ENCODE measurements at regions not wholly inside any gene's neighbourhood (a gene's known extent, or its start where the extent isn't known, plus 50 kb on each side); places are given as distances from the start of the nearest gene placed in this dataset.
"Not testable (repeated sequence)": the region's sequence is repeated elsewhere in the genome, so short reads cannot be mapped to it uniquely, and the experiment has no call there.

DNA sequence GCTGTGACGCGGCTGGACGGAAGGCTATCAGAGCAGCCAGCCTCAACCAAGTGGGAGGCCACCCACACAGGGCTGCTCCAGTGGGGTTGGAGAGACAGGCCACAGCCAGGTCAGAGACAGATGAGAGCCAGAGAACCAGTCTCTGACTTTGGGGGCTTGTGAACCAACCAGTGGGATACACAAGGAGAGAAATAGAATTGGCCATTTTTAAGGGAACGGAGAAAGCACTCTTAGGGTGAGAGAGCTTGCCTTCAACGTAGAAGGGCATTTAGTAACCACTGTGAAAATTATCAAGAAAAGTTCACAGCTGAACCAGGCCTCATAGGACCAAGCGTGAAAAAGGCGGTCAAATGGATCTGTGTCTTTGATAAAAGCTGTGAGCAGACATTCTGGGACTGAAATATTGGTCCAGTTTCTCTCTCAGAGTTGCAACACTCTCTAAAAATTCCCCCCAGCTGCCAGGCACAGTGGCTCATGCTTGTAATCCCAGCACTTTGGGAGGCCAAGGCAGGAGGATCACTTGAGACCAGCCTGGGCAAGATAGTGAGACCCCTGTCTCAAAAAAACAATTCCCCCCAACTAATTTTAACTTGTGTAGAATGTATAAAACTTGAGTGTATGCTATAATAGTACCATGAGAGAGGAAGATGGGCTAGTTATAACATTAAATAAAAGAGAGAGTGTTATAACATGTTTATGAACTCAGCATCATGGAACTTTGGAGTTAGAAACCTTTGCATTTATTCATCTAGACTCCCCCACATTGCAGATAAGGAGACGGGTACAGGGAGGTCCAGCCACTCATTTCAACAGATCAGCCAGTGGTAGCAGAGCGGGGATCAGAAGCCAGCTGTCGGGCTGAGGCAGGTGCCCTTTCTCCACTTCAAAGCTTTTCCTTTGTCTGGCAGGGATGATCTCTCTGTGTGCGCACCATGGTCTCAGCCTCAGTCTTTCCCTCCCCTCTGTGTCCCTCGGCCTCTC lies 132.2 kb downstream of the NPIPB11 start:
- not testable (repeated sequence) for DNase-seq (ENCODE audit: low read depth)

DNA sequence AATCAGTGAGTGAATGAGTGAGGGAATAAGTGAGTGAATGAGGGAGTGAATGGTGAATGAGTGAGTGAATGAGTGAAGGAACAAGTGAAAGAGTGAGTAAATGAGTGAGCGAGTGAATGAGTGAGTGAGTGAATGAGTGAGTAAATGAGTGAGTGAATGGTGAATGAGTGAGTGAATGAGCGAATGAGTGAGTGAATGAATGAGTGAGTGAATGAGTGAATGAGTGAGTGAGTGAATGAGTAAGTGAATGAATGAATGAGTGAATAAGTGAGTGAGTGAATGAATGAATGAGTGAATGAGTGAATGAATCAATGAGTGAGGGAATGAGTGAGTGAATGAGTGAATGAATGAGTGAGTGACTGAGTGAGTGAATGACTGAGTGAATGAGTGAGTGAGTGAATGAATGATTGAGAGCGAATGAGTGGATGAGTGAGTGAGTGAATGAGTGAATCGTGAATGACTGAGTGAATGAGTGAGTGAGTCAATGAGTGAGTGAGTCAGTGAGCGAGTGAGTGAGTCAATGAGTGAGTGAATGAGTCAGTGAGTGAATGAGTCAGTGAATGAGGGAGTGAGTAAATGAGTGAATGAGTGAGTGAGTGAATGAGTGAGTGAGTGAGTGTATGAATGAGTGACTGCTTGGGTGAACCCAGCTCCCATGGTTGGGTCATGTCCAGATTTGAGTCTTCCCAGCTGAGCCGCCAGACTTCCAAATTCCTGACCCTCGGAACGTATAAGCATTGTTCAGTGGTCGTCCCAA lies 133.0 kb downstream of the NPIPB11 start:
- peak; percentile 51 for DNase-seq (ENCODE audit: low read depth)

DNA sequence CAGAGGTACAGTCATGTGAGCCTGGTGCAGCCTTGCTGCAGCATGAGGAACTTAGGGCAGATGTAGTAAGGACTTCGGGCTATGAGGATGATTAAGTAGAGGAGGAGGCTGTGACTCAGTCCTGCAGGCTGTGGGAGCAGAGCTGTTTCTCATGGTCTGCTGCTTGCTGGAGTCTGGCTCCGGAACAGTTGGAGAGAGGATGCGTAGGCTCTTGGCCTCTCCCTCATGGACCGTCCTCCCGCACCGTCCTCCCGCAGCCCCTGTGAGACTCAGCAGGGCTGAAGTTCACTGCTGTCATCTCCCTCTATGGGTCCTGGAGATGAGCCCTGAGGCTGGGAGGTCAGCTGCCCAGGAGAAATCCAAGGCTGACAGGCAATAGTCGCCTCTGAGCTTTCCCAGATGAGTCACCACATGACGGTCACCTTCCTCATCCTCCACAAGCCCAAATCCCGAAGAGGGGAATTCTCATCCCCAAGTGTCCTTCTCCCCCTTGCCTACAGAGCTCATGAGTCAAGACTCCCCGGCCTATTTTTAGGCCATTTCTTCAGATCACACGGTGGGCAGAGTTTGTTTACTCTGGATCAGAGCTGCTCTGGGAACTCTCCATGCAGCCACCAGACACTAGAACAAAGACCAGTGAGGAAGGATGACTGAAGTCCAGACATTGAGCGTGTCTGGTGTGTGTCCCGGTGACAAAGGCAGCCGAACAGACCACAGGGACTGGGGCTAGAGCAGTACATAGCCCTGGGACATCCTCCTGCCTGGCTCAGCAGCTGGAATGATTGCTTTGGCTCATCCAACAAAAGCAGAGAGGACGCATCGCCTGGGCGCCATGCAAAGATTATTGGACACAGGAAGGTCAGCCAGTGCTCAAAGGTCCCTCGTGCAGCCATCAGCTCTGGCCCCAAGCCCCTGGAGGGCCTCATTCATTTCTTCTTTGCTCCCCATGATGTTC lies 134.5 kb downstream of the NPIPB11 start:
- peak; percentile 98 for DNase-seq (ENCODE audit: low read depth)

DNA sequence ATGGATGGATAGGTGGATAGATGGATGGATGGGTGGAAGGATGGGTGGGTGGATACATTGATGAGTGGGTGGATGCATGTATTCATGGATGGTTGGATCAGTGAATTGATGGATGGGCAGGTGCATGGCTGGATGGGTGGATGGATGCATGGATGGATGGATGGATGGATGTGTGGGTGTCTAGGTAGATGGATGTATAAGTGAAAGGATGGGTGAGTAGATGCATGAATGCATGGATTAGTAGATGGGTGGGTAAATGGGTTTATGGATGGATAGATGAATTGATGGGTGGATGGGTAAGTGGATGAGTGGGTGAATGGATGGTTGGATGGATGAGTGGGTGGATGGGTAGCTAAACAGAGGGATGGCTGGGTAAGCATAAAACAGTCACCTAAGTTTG lies 135.6 kb downstream of the NPIPB11 start:
- not testable (repeated sequence) for DNase-seq (ENCODE audit: low read depth)

DNA sequence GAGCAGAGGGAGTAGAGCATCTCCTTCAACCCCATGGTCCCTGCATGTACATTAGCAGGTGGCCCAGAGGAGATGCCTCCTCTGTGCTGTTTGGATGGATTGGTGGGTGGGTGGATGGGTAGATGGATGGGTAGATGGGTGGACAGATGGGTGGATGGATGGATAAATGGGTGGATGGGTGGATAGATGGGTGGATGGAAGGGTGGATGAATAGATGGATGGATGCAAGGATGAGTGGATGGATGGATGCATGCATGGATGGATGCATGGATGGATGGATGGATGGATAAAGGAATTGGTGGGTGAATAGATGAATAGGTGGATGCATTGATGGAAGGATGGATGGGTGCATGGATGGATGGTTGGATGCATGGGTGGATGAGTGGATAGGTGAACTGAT lies 136.5 kb downstream of the NPIPB11 start:
- DNase-seq (ENCODE audit: low read depth) = not testable (repeated sequence)

DNA sequence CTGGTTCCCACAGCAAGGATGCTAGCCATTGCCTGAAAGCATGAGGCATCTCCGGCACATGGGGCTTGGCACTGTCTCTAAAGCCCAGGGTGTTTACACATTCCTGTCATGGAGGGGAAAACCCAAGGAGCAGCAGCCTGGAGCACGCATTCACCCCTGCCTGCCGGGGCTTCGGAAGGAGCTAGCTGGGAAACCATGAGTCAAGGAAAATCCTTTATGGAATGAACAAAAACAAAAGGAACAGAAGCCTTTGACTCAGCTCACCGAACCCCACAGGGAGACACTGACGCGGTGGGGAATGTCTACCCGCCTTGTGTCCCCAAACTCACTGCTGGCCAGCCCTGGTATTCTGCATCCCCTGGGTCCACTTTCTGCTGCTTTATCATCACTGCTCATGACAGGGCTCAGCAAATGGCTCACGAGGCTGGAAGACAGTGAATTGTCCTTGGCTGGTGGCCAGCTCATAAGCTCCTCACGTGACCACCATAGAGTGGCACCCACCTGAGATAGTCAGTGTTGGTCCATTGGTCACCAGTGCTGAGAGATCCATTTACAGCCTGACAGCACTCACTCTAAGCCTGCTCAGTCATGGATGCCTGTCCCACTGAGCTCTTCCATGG lies 137.2 kb downstream of the NPIPB11 start:
- peak; percentile 95 for DNase-seq (ENCODE audit: low read depth)

DNA sequence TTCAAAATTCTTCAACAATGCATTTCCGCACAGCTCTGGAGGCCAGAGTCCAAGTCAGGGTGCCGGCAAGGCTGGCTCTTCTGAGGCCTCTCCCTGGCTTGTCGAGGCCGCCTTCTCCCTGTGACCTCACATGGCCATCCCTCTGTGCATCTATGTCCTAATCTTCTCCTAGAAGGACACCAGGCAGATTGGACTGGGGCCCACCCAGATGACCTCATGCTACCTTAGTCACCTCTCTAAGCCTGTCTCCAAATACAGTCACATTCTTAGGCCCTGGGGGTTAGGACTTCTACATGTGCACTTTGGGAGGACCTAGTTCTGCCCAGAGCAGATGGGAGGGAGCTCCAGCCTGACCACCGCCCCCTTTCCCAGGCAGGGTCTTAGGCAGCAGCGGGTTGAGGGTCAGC lies 137.7 kb downstream of the NPIPB11 start:
- DNase-seq (ENCODE audit: low read depth) = peak; percentile 85

DNA sequence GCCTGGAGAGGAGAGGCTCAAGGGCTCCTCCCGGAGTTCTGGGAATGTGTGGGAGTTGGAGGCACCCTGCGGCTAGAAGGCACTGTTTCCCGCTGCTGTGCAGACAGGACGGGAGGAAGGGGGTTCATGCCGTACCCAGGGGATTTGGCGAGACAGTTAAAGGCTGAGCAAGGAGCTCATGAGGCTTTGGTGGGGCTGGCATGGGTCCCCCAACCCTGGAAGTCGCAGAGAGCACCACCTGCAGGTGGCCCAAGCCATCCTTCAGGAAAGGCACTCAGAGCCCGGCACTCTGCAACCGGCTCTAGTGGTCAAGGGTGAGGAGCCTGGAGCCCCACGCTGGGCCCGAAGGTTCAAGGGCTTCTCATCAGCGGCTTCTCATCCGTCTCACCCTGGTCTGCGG lies 138.2 kb downstream of the NPIPB11 start:
- not testable (repeated sequence) for DNase-seq (ENCODE audit: low read depth)

DNA sequence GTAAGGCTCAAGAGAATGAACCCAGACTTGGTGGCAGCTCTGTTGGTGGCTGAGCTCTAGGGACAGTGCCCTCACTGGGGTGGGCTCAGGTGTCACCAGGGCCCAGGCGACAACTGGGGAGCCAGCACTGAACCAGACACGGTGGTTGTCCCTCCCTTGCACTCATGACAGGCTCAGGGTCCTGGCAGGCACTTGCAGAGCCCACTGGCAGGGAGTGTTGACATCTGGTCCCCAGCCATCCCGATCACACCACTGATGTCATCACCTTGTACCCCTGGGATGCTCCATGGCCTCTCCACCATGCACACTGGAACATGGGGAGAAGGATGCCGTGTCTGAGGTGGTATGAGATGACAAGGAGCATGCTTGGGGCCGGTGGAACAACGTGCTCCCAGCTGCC lies 138.6 kb downstream of the NPIPB11 start:
- not testable (repeated sequence) for DNase-seq (ENCODE audit: low read depth)

DNA sequence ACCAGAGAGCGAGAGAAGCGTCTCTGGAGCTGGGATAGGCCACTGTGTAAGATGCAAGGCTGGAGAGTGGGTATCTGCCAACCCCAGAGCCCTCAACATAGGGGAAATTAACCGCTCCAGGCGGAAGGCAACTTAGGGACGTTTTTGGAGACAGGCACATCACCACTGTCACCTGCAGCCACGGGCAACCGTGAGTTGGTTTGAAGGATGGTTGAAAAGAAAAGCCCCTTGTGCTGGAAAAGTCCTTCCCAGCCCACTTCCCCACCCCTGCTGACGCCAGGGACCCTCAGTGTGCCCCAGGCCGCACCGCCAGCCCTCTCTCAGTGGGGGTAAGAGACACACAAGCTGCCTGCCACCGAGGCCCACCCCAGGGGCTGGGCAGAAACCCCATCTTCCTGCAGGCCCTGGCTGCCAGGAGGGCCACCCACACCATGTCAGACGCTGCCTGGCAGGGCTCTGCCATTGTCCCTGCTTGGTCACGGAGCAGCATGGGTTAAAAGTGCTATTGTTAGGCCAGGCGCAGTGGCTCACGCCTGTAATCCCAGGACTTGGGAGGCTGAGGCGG lies 139.4 kb downstream of the NPIPB11 start:
- DNase-seq (ENCODE audit: low read depth) = not testable (repeated sequence)

DNA sequence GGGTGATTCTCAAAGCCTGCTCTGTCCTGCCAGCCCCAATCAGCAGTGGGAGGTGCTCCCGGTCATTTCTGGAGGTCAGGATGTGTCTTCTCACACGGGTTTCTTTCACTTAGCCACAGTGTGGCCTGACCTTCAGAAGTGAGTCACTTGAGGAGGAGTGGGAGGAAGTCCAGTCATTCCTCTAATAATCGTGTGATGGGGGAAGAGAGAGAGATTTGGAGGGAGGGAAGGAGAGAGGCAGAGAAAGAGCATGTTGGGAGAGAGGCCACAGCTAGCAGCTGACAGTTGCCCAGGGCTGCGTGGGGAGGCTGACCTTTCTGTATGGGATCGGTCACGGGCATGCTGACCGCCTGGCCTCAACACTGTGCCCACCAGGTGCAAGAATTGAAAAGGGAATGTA lies 139.9 kb downstream of the NPIPB11 start:
- DNase-seq (ENCODE audit: low read depth) = peak; percentile 94

DNA sequence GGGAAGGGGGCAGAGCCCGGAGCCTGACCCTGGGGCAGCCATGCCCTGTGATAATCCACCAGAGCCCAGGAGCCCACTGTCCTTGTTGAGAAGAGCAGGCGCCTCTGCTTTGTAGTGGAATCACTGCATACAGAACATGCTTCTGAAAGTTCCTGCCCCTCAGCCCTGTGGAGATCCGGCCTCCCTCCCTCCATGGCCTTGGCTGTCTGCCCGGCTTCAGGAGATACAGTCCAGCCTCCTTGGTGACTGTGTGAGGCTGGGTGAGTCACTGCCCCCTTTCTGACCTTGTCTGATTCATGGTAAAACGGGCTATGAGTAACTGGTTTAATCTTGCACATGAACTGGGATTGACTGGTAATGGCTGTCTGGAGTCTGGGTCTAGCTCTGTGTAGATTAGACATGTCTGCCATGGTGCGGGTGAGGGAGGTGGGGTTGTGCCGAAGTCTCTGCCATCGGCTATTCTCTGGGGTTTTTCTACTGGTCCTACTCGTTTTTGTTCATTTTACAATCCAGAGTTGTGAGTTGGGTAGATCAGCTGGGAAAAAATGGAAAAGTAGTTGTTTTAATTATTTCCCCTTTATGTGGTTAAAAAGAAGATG lies 141.2 kb downstream of the NPIPB11 start:
- DNase-seq (ENCODE audit: low read depth) = peak; percentile 98

DNA sequence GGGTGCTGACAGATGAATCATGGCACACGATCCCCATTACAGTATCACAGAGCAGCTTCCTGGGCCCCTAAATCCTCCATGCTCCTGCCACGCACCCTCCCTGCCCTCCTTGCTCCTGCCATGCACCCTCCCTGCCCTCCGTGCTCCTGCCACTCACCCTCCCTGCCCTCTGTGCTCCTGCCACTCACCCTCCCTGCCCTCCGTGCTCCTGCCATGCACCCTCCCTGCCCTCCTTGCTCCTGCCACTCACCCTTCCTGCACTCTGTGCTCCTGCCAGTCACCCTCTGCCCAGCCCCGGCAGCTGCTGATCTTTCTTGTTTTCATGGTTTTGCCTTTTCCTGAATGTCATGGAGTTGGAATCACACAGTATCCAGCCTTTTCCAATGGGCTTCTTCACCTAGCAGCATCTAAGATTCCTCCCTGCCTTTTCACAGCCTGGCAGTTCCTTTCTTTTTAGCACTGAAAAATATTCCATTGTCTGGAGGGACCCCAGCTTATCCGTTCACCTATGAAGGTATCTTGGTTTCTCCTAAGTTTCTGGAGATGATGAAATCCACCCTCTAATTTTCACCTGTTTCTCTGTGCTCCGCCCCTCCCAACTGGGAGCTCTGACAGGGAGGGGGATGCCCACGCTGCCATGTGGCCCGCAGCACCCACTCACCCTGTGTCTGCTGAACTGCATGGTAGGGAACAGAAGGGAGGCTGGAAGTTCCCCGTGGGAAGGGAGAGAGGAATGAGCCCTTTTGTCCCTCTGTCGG lies 142.3 kb downstream of the NPIPB11 start:
- DNase-seq (ENCODE audit: low read depth) = not testable (repeated sequence)

DNA sequence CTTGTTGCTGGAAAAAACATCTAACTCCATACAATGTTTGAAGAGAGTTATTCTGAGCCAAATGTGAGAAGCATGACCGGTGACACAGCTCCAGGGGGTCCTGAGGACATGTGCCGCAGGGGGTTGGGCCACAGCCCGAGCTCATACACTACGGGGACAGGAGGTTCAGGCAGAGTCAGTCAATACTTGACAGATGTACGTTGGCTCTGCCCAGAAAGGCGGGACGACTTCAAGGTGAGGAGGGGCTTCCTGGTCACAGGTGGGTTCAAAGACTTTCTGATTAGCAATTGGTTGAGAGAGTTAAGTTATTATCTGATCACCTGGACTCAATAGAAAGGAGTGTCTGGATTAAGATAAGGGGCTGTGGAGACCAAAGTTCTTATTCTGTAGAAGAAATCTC lies 143.8 kb downstream of the NPIPB11 start:
- DNase-seq (ENCODE audit: low read depth) = not testable (repeated sequence)

DNA sequence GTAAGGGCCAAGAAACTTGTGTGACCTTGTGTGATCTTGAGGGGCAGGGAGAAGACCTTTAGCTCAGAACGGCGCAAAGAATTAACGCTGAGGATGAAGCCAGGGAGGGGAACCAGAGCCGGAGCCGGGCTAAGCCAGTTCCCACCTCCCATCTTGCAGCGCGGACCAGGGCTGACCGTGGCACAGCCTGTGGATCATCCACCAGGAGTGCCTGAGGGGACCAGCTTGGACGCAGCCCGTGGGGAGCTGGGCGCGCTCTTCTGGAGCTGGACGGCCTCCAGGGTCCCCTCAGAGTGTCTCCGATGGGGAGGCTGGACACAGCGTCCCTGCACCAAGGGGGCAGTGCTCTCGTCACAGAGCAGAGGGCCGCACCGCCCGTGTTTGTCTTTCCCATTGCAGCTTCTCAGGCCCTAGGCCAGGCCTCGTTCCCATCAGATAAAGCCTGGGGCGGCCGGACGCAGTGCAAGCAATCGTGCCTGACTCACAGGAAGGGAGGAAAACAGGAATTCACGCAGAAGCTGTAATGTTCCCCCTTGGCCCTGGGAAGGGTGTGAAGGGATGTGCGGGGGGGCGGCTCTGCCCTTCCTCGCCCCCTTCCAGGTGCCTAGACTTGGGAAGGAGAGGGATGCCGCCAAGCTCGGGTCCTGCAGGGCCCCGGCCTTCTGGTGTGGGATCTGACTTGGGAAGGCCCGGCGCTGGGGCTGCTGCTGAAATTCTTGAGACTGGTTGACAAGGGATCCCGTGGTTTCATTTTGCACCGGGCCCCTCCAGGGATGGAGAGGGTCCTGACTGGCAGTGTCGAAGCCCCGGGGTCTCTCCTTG lies 144.9 kb downstream of the NPIPB11 start:
- peak; percentile 63 for DNase-seq (ENCODE audit: low read depth)

DNA sequence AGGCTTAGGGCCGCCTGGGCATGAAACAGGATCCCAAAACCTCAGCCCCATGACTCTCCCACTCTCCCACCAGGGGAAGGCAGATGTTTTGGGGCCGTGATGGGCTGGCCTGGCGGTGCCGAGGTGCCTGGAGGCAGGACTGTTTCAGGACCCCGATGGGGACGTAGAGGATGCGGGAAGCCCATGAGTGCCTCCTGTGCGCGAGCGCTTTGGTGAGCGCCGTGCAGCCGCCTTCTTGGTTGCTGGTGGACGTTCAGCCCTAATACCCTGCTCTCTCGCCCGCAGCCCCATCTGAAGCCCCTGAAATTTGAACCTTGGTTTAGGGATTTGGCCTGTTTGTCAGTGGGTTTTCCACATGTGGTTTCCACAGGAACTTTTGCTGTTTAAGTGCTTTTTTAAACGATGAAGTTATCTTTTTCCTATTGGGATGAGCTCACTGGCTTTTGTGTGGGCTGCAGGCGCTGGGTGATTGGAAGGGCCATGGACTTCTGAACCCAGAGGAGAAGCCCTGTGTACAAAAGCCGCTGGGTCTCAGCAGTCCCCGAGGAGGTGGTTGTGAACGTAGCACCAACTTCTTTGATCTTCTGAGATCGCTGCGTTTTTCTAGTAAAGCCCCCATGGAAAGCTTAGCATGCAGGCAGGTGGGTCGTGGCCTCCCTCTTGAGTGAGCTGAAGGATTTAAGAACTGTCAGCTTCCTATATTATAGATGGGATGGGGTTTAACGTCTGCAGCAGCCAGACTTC lies 145.7 kb downstream of the NPIPB11 start:
- not testable (repeated sequence) for DNase-seq (ENCODE audit: low read depth)

DNA sequence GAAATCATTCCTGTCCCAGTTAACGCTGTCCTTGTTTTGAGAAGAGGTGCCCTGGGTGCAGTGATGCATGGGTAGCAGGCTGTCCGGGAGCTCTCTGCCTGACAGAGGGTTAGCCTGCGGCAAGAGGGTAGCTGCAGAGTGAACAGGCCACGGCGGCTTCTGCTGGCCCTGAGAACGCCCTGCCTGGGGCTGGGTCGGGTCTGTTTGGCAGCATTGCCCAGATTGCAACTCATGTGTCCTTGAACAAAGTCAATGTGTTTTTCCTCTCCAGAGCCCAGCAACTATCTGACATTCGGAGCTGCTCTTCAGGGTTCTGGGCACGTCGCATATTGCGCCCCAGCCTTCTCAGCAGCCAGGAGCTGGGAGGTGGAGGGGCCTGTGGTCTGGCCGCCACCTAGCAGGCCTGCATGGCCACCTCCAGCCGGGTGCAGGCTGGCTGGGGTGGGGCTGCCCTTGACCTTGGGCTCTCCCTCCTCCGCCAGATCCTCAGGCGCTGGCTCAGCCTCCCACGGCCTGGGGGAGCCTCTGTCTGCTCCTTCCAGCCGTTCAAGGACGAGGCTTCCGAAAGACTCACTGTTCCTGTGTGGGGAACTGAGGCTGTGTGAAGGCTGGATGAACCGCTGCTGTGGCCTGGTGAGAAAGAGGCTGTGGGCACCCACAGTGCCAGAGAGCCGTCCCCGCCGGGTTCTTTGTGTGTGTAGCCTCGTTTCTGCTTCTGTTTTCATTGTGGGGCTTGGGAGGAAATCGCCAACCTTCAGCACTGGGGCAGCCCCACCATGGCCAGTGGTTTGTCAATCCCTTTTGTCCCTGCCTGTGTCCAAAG lies 146.7 kb downstream of the NPIPB11 start:
- not testable (repeated sequence) for DNase-seq (ENCODE audit: low read depth)
